IMR-90 (cell line): ENCODE measurements at regions not wholly inside any gene's neighbourhood (a gene's known extent, or its start where the extent isn't known, plus 50 kb on each side); places are given as distances from the start of the nearest gene placed in this dataset.

Experiments
- ATAC-seq: fragments of 200-7000 bp; cut with Tn5 transposase; 2 replicates; pipeline ENCODE4 v1.9.1; 2020; ENCODE audit warnings: low read depth, mild to moderate bottlenecking, moderate library complexity
- BruUV-seq: library from RNA; stranded (reverse); fragments of 400-500 nt; replicated peaks from 2 replicates; lab custom pipeline; 2021; lab: Mats Ljungman, UMichigan
- CTCF ChIA-PET: fragments of 300-600 bp; formaldehyde crosslinking; extraction: SDS; loops from one replicate; lab custom pipeline; 2021; ENCODE audit warnings: antibody characterized with exemption; lab: Yijun Ruan, JAX
- POLR2A ChIA-PET: fragments of 300-600 bp; sonication (Branson Sonifier 250); formaldehyde crosslinking; loops from one replicate; lab custom pipeline; 2022; ENCODE audit warnings: antibody characterized with exemption; ENCODE audit not compliant: unreplicated experiment; lab: Charles Lee
- DNase-seq: peaks from one replicate; pipeline ENCODE4 v3.0.0; 2013
- H2AFZ ChIP-seq: replicated peaks from 2 replicates; pipeline ENCODE3; 2013; ENCODE audit warnings: low read length, mild to moderate bottlenecking; ENCODE audit not compliant: poor library complexity
- H2AK5ac ChIP-seq: 2 replicates; pipeline ENCODE4 v1.6.1; 2013; ENCODE audit warnings: low read depth, low read length, inconsistent platforms
- H2AK9ac ChIP-seq: replicated peaks from 2 replicates; pipeline ENCODE3; 2013; ENCODE audit warnings: mild to moderate bottlenecking, low read depth, low read length, moderate library complexity; ENCODE audit not compliant: poor library complexity
- H2BK120ac ChIP-seq: 2 replicates; pipeline ENCODE4 v1.6.1; 2013; ENCODE audit warnings: low read depth, low read length, inconsistent platforms
- H2BK15ac ChIP-seq: 3 replicates; pipeline ENCODE4 v1.6.1; 2013; ENCODE audit warnings: low read depth, low read length, inconsistent platforms
- H2BK20ac ChIP-seq: 2 replicates; pipeline ENCODE4 v1.6.1; 2013; ENCODE audit warnings: low read depth, mild to moderate bottlenecking, inconsistent platforms, low read length, moderate library complexity
- H2BK5ac ChIP-seq: 2 replicates; pipeline ENCODE4 v1.6.1; 2013; ENCODE audit warnings: mild to moderate bottlenecking, low read depth, low read length, inconsistent platforms; ENCODE audit not compliant: poor library complexity, severe bottlenecking
- H3K14ac ChIP-seq: replicated peaks from 2 replicates; pipeline ENCODE4 v1.6.1; 2013; ENCODE audit warnings: low read depth, low read length, inconsistent platforms
- H3K18ac ChIP-seq: 2 replicates; pipeline ENCODE4 v1.6.1; 2013; ENCODE audit warnings: low read depth, low read length, control low read depth
- H3K23ac ChIP-seq: 2 replicates; pipeline ENCODE4 v1.6.1; 2013; ENCODE audit warnings: low read depth, low read length, inconsistent platforms
- H3K27ac ChIP-seq: 2 replicates; pipeline ENCODE4 v1.5.1; 2013; ENCODE audit warnings: mild to moderate bottlenecking, control low read depth, low read length; ENCODE audit not compliant: insufficient read depth
- H3K27me3 ChIP-seq: 2 replicates; pipeline ENCODE4 v1.6.1; 2013; ENCODE audit warnings: low read length; ENCODE audit not compliant: control insufficient read depth, insufficient read depth
- H3K36me3 ChIP-seq: 2 replicates; pipeline ENCODE4 v1.6.1; 2013; ENCODE audit warnings: low read length, mixed read lengths; ENCODE audit not compliant: control insufficient read depth, insufficient read depth
- H3K4ac ChIP-seq: 2 replicates; pipeline ENCODE4 v1.6.1; 2013; ENCODE audit warnings: low read depth, low read length, inconsistent platforms
- H3K4me1 ChIP-seq: 2 replicates; pipeline ENCODE4 v1.6.1; 2013; ENCODE audit warnings: low read length, mixed read lengths; ENCODE audit not compliant: control insufficient read depth, insufficient read depth
- H3K4me2 ChIP-seq: 2 replicates; pipeline ENCODE4 v1.6.1; 2013; ENCODE audit warnings: low read depth, mild to moderate bottlenecking, control low read depth, low read length, moderate library complexity
- H3K4me3 ChIP-seq: 2 replicates; pipeline ENCODE4 v1.5.1; 2013; ENCODE audit warnings: low read depth, mild to moderate bottlenecking, control low read depth, low read length, moderate library complexity; ENCODE audit not compliant: insufficient read depth
- H3K56ac ChIP-seq: 2 replicates; pipeline ENCODE4 v1.6.1; 2013; ENCODE audit warnings: low read length, inconsistent platforms; ENCODE audit not compliant: insufficient read depth; ENCODE audit errors: extremely low read depth
- H3K79me1 ChIP-seq, 2 experiments: 2 replicates each; pipeline ENCODE4 v1.6.1; 2013; ENCODE audit warnings: low read length in 2 of 2, inconsistent platforms in 1 of 2, low read depth in 1 of 2
- H3K9ac ChIP-seq: 2 replicates; pipeline ENCODE4 v1.6.1; 2013; ENCODE audit warnings: low read depth, low read length, control low read depth
- H3K9me1 ChIP-seq: 2 replicates; pipeline ENCODE4 v1.6.1; 2013; ENCODE audit warnings: low read length, inconsistent platforms; ENCODE audit not compliant: insufficient read depth
- H3K9me3 ChIP-seq: 2 replicates; pipeline ENCODE4 v1.6.1; 2013; ENCODE audit warnings: low read length; ENCODE audit not compliant: control insufficient read depth, insufficient read depth
- H4K20me1 ChIP-seq: 2 replicates; pipeline ENCODE4 v1.6.1; 2013; ENCODE audit warnings: low read length, inconsistent platforms; ENCODE audit not compliant: insufficient read depth
- H4K5ac ChIP-seq: 2 replicates; pipeline ENCODE4 v1.6.1; 2013; ENCODE audit warnings: mild to moderate bottlenecking, low read depth, low read length, control low read depth
- H4K8ac ChIP-seq, 2 experiments: 2 replicates each; pipeline ENCODE4 v1.6.1; 2013; ENCODE audit warnings: low read depth in 2 of 2, low read length in 2 of 2, control low read depth in 1 of 2, inconsistent platforms in 1 of 2
- H4K91ac ChIP-seq: 2 replicates; pipeline ENCODE4 v1.6.1; 2013; ENCODE audit warnings: low read depth, low read length, inconsistent platforms; ENCODE audit not compliant: insufficient read depth
- BHLHE40 ChIP-seq: fragments of 150-350 bp; IDR thresholded peaks from 2 replicates; pipeline ENCODE4 v1.6.1; 2016; ENCODE audit warnings: mild to moderate bottlenecking, low read depth, low read length
- NFE2L2 ChIP-seq: fragments of 150-350 bp; IDR thresholded peaks from 2 replicates; pipeline ENCODE4 v1.6.1; 2016; ENCODE audit warnings: low read depth, mild to moderate bottlenecking, low read length
- RAD21 ChIP-seq: IDR thresholded peaks from 2 replicates; pipeline ENCODE4 v1.6.1; 2012; ENCODE audit warnings: low read length, improper control_type of control experiment
- WGBS, 2 experiments: methylation state at CpG; one replicate each; pipeline versions ENCODE4 v1.1.5 to v1.1.7; 2013; ENCODE audit warnings: missing lambda C conversion rate in 2 of 2; ENCODE audit not compliant: insufficient read length in 1 of 2; ENCODE audit errors: extremely low coverage in 2 of 2; 5-methylcytosine and 5-hydroxymethylcytosine counted together
- dilution Hi-C: fragments of 300-500 bp; cut with HindIII; formaldehyde crosslinking; loops from one replicate; pipeline ENCODE4 v1.14.3; 2018; ENCODE audit warnings: low sequenced_read_pairs; ENCODE audit not compliant: unreplicated experiment
- in situ Hi-C: fragments of 300-500 bp; cut with MboI; formaldehyde crosslinking; loops from 3 replicates; pipeline ENCODE4 v1.14.3; 2019; ENCODE audit warnings: low sequenced_read_pairs, inconsistent platforms, mixed read lengths
- intact Hi-C: fragments of 100-400 bp; cut with micrococcal nuclease; formaldehyde crosslinking; loops from 2 replicates; pipeline ENCODE4 v1.10.0; 2022

DNA sequence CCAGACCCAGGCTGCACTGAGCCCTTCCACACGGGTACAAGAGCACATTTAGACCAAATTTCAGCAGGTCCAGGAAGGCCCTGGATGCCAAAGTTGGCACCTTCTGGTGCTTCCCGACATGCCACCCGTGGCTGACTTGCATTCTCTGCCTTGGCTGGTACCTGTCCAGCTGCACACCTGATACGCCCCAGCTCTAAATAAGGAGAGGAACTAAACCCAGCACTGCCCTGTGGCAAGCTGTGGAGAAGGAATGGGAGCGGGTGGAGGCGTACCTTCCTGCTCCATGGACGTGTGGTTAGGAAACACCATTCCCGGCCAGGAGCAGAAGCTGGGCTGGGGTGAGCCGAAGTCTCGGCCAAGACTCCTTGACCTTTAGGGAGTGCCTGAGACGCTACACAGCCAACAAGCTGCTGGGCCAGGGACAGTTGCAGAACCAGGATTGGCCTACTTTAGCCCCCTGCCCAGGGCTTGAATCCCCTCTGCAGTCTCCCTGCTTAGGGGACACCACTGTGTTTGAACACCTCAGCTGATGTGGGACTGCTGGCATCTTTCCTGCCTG lies 86.5 kb upstream of the TAF1B start:
- no peak overlapping the region for H2BK120ac ChIP-seq
- ATAC-seq = no peak
- no peak overlapping the region for H2AK9ac ChIP-seq
- no peak overlapping the region for H3K4me2 ChIP-seq
- H4K20me1 ChIP-seq = no peaks in the 10 kb centered on the region
- POLR2A ChIA-PET = no interaction called here
- no peak overlapping the region for H2AK5ac ChIP-seq
- 83% methylated on average over 8 of the region's 11 CpGs; no CpG with 5 or more reads in 1 of the 2 experiments for WGBS, 2 experiments
- dilution Hi-C loops = no loop called here
- peaks cover 16% of the 10 kb centered on the region for H3K4me1 ChIP-seq
- DNase-seq = no peak
- no peak overlapping the region for H3K4me3 ChIP-seq
- H3K9me3 ChIP-seq = no peaks in the 10 kb centered on the region
- no peak overlapping the region for H3K56ac ChIP-seq
- H3K9me1 ChIP-seq = peaks cover 2% of the 10 kb centered on the region; the same call in 1 of the 2 replicates
- BruUV-seq = no TSS peak
- H4K91ac ChIP-seq = no peak overlapping the region
- no peak for TF ChIP-seq NFE2L2
- no peak for TF ChIP-seq RAD21
- TF ChIP-seq BHLHE40 = no peak
- no peak overlapping the region for H3K9ac ChIP-seq
- no peaks in the 10 kb centered on the region for H3K79me1 ChIP-seq
- H3K36me3 ChIP-seq = no peaks in the 10 kb centered on the region
- no peak overlapping the region for H2BK20ac ChIP-seq
- no peak overlapping the region for H3K23ac ChIP-seq
- no peak overlapping the region for H2BK5ac ChIP-seq
- H3K27me3 ChIP-seq = peaks cover 14% of the 10 kb centered on the region
- no peak overlapping the region for H3K27ac ChIP-seq
- no peak overlapping the region for H2BK15ac ChIP-seq
- no peak overlapping the region for H3K18ac ChIP-seq
- in situ Hi-C loops = no loop called here
- no peak overlapping the region for H3K14ac ChIP-seq
- intact Hi-C loops = no loop called here
- H3K4ac ChIP-seq = 0 out of 2 replicates have a peak overlapping the region, but pooled peaks have one; percentile 8
- no peak overlapping the region for H4K8ac ChIP-seq
- H2AFZ ChIP-seq = peak overlapping the region; percentile 13
- CTCF ChIA-PET = interaction anchor here (1.4 kb wide), 1 partner anchor 15 kb away, joined by 4 read pairs; no protein-coding TSS in a partner anchor
- H4K5ac ChIP-seq = no peak overlapping the region
